22Rv1 (cell line): ENCODE measurements at regions not wholly inside any gene's neighbourhood (a gene's known extent, or its start where the extent isn't known, plus 50 kb on each side); places are given as distances from the start of the nearest gene placed in this dataset.

Experiments
- H3K27ac ChIP-seq: fragments of 450-650 bp; 2 replicates; pipeline ENCODE4 v1.5.1; 2017
- CTCF ChIP-seq: fragments of 450-650 bp; IDR thresholded peaks from 2 replicates; pipeline ENCODE4 v1.5.1; 2017; ENCODE audit warnings: mild to moderate bottlenecking
- ZFX ChIP-seq: fragments of 450-650 bp; IDR thresholded peaks from 2 replicates; pipeline ENCODE4 v1.6.1; 2017; ENCODE audit warnings: antibody characterized with exemption, borderline replicate concordance

GRCh38 chr6:1184318-1184717 lies 127.6 kb upstream of the FOXQ1 start:
- TF ChIP-seq ZFX: no peak
- TF ChIP-seq CTCF: no peak
- H3K27ac ChIP-seq: no peak overlapping the region

- no peak overlapping the region for H3K27ac ChIP-seq
Observed at GRCh38 chr6:1182722-1183521, 129.0 kb upstream of the FOXQ1 start.

GRCh38 chr6:1181939-1182605 lies 129.8 kb upstream of the FOXQ1 start:
- no peak overlapping the region for H3K27ac ChIP-seq
- TF ChIP-seq CTCF (no peak), ZFX (no peak)

More at GRCh38 chr6:1182722-1183521, 129.0 kb upstream of the FOXQ1 start:
- TF ChIP-seq ZFX: no peak
- no peak for TF ChIP-seq CTCF

- no peak for TF ChIP-seq CTCF
- no peak for TF ChIP-seq ZFX
- no peak overlapping the region for H3K27ac ChIP-seq
Observed at GRCh38 chr6:1179571-1180459, 132.1 kb upstream of the FOXQ1 start.

- TF ChIP-seq CTCF (no peak), ZFX (no peak)
- H3K27ac ChIP-seq: no peak overlapping the region
Observed at GRCh38 chr6:1178590-1178989, 133.3 kb upstream of the FOXQ1 start.

GRCh38 chr6:1176567-1176966 lies 135.3 kb upstream of the FOXQ1 start:
- TF ChIP-seq CTCF (no peak), ZFX (no peak)
- H3K27ac ChIP-seq: no peak overlapping the region
